ENCODE measurements at regions not wholly inside any gene's neighbourhood (a gene's known extent, or its start where the extent isn't known, plus 50 kb on each side); places are given as distances from the start of the nearest gene placed in this dataset.

GRCh38 chr6:3651698-3652229 lies 99.7 kb downstream of the PXDC1 start:
- H2AFZ ChIP-seq (ENCODE audit: control insufficient read depth, low read depth, low read length), result no peak overlapping the region
- RAD21 ChIA-PET (ENCODE audit: unreplicated experiment), result no interaction called here
- WGBS (ENCODE audit: insufficient coverage, insufficient replicate concordance, low lambda C conversion rate, missing lambda C conversion rate), result 17% methylated on average over 12 of the region's 12 CpGs

More at GRCh38 chr6:3651698-3652229, 99.7 kb downstream of the PXDC1 start:
- Histone ChIP-seq H3K4me3 (no peak overlapping the region), H3K9ac (ENCODE audit: control insufficient read depth, insufficient read depth, low read length) (no peak overlapping the region), H3K36me3 (ENCODE audit: control insufficient read depth in 2 of 2, insufficient read depth in 2 of 2, low read length in 1 of 2) (no peaks in the 10 kb centered on the region), H3K79me2 (ENCODE audit: control insufficient read depth, insufficient read depth, low read length) (no peaks in the 10 kb centered on the region), H3K4me2 (ENCODE audit: control insufficient read depth, insufficient read depth) (no peak overlapping the region), H3K4me1 (ENCODE audit: control insufficient read depth, insufficient read depth, low read length) (no peaks in the 10 kb centered on the region), H3K27ac (ENCODE audit: control insufficient read depth, insufficient read depth) (no peak overlapping the region), H3K9me3 (replicated peaks; ENCODE audit: control insufficient read depth, insufficient read depth, low read length) (no peaks in the 10 kb centered on the region), H4K20me1 (ENCODE audit: control insufficient read depth, insufficient read depth) (no peaks in the 10 kb centered on the region), H3K27me3 (replicated peaks in 1 of 2; ENCODE audit: control insufficient read depth in 2 of 2, insufficient read depth in 2 of 2, low read length in 1 of 2) (no peaks in the 10 kb centered on the region; a peak in 2 of 4 replicates)
- POLR2A ChIA-PET, result no interaction called here
- CTCF ChIA-PET, result interaction anchor here (0.6 kb wide), 1 partner anchor 78 kb away, joined by 3 read pairs; no protein-coding TSS in a partner anchor
- no TSS peak for BruUV-seq (replicated peaks)
- ATAC-seq (no peak), DNase-seq (ENCODE audit: low read depth, low spot score) (no peak), FAIRE-seq (no peak)
- TF ChIP-seq NFIC (IDR thresholded peaks at IDR 0.05; ENCODE audit: low read depth, low read length) (no peak), CBX3 (IDR thresholded peaks at IDR 0.05; ENCODE audit: borderline replicate concordance, low read depth) (no peak), CBX5 (IDR thresholded peaks at IDR 0.05; ENCODE audit: low read depth) (no peak), MYC (IDR thresholded peaks at IDR 0.05; ENCODE audit: insufficient read depth, insufficient read length, insufficient replicate concordance, low read length, severe bottlenecking) (no peak), YY1 (IDR thresholded peaks at IDR 0.05; ENCODE audit: low read depth, low read length) (no peak), ZNF687 (IDR thresholded peaks at IDR 0.05) (no peak), RFX5 (IDR thresholded peaks at IDR 0.05; ENCODE audit: low read depth, low read length) (no peak), ASH2L (IDR thresholded peaks at IDR 0.05; ENCODE audit: borderline replicate concordance, low read depth) (no peak), SRF (IDR thresholded peaks at IDR 0.05; ENCODE audit: low read depth in 2 of 2, low read length in 2 of 2) (no peak), CBFB (IDR thresholded peaks at IDR 0.05; ENCODE audit: low read depth) (no peak), ZBTB11 (CRISPR knock-in tag; IDR thresholded peaks at IDR 0.05) (no peak)
- in situ Hi-C loops (cut with MboI) (no loop called here), intact Hi-C loops (cut with micrococcal nuclease; ENCODE audit: unreplicated experiment) (no loop called here)
- SMC1A ChIA-PET (ENCODE audit: uncharacterized antibody, unreplicated experiment), result no interaction called here

Data from GM12878 (cell line).